ENCODE measurements at regions not wholly inside any gene's neighbourhood (a gene's known extent, or its start where the extent isn't known, plus 50 kb on each side); places are given as distances from the start of the nearest gene placed in this dataset.

- Mint-ChIP-seq H3K4me3 (ENCODE audit: low read depth) (no peak overlapping the region), H3K27me3 (no peaks in the 10 kb centered on the region), H3K9me3 (ENCODE audit: low read depth) (peaks cover 3% of the 10 kb centered on the region), H3K4me1 (ENCODE audit: low read depth) (no peaks in the 10 kb centered on the region), H3K36me3 (ENCODE audit: insufficient read depth) (no peaks in the 10 kb centered on the region), H3K27ac (no peak overlapping the region)
- TF ChIP-seq CTCF (IDR thresholded peaks at IDR 0.05; ENCODE audit: unreplicated experiment), result no peak
- DNase-seq (ENCODE audit: low spot score, unreplicated experiment), result no peak
Measured at GRCh38 chr4:156132196-156132595, 178.5 kb upstream of the CTSO start.

- peaks cover 17% of the 10 kb centered on the region for H3K9me3 Mint-ChIP-seq (ENCODE audit: low read depth)
- H3K36me3 Mint-ChIP-seq (ENCODE audit: insufficient read depth), result peaks cover 7% of the 10 kb centered on the region
- H3K4me1 Mint-ChIP-seq (ENCODE audit: low read depth), result no peaks in the 10 kb centered on the region
- H3K4me3 Mint-ChIP-seq (ENCODE audit: low read depth), result no peak overlapping the region
- H3K27me3 Mint-ChIP-seq, result no peaks in the 10 kb centered on the region
- no peak for TF ChIP-seq CTCF (IDR thresholded peaks at IDR 0.05; ENCODE audit: unreplicated experiment)
- H3K27ac Mint-ChIP-seq, result no peak overlapping the region
- no peak for DNase-seq (ENCODE audit: low spot score, unreplicated experiment)
Measured at GRCh38 chr4:156128616-156129015, 174.9 kb upstream of the CTSO start.

GRCh38 chr4:156118507-156119220 lies 165.0 kb upstream of the CTSO start:
- Mint-ChIP-seq H3K9me3 (ENCODE audit: low read depth) (no peaks in the 10 kb centered on the region), H3K4me3 (ENCODE audit: low read depth) (no peak overlapping the region), H3K36me3 (ENCODE audit: insufficient read depth) (no peaks in the 10 kb centered on the region), H3K27me3 (no peaks in the 10 kb centered on the region), H3K4me1 (ENCODE audit: low read depth) (peaks cover 3% of the 10 kb centered on the region), H3K27ac (no peak overlapping the region)
- TF ChIP-seq CTCF (IDR thresholded peaks at IDR 0.05; ENCODE audit: unreplicated experiment), result no peak
- no peak for DNase-seq (ENCODE audit: low spot score, unreplicated experiment)

GRCh38 chr4:156117743-156118142 lies 164.1 kb upstream of the CTSO start:
- TF ChIP-seq CTCF (IDR thresholded peaks at IDR 0.05; ENCODE audit: unreplicated experiment), result no peak
- no peaks in the 10 kb centered on the region for H3K4me1 Mint-ChIP-seq (ENCODE audit: low read depth)

GRCh38 chr4:156116991-156117390 lies 163.3 kb upstream of the CTSO start:
- no peak for DNase-seq (ENCODE audit: low spot score, unreplicated experiment)
- Mint-ChIP-seq H3K27me3 (no peaks in the 10 kb centered on the region), H3K4me3 (ENCODE audit: low read depth) (no peak overlapping the region), H3K4me1 (ENCODE audit: low read depth) (no peaks in the 10 kb centered on the region), H3K36me3 (ENCODE audit: insufficient read depth) (no peaks in the 10 kb centered on the region), H3K27ac (no peak overlapping the region), H3K9me3 (ENCODE audit: low read depth) (no peaks in the 10 kb centered on the region)
- TF ChIP-seq CTCF (IDR thresholded peaks at IDR 0.05; ENCODE audit: unreplicated experiment), result no peak

More at GRCh38 chr4:156117743-156118142, 164.1 kb upstream of the CTSO start:
- Mint-ChIP-seq H3K27ac (no peak overlapping the region), H3K36me3 (ENCODE audit: insufficient read depth) (no peaks in the 10 kb centered on the region), H3K4me3 (ENCODE audit: low read depth) (no peak overlapping the region), H3K27me3 (no peaks in the 10 kb centered on the region), H3K9me3 (ENCODE audit: low read depth) (no peaks in the 10 kb centered on the region)
- no peak for DNase-seq (ENCODE audit: low spot score, unreplicated experiment)

Measured in progenitor cell of endocrine pancreas (in vitro differentiated cells).